Adipocyte (in vitro differentiated cells): ENCODE measurements at regions not wholly inside any gene's neighbourhood (a gene's known extent, or its start where the extent isn't known, plus 50 kb on each side); places are given as distances from the start of the nearest gene placed in this dataset.
"Not testable (repeated sequence)": the region's sequence is repeated elsewhere in the genome, so short reads cannot be mapped to it uniquely, and the experiment has no call there.

Experiments used
- DNase-seq: peaks from one replicate; pipeline ENCODE4 v3.0.0-alpha.2; 2015; ENCODE audit warnings: low read depth
- H3K27me3 ChIP-seq: replicated peaks from 2 replicates; pipeline ENCODE4 v1.7.0; 2013; ENCODE audit warnings: mild to moderate bottlenecking, low read length, moderate library complexity; ENCODE audit not compliant: control insufficient read depth, insufficient read depth
- H3K36me3 ChIP-seq: 2 replicates; pipeline ENCODE4 v1.7.0; 2013; ENCODE audit warnings: low read length, mild to moderate bottlenecking, moderate library complexity; ENCODE audit not compliant: control insufficient read depth, insufficient read depth, severe bottlenecking
- H3K4me1 ChIP-seq: 2 replicates; pipeline ENCODE4 v1.7.0; 2013; ENCODE audit warnings: mild to moderate bottlenecking, low read length, moderate library complexity; ENCODE audit not compliant: control insufficient read depth, insufficient read depth
- H3K4me3 ChIP-seq: 2 replicates; pipeline ENCODE4 v1.7.0; 2013; ENCODE audit warnings: mild to moderate bottlenecking, low read length, moderate library complexity
- H3K9ac ChIP-seq: 2 replicates; pipeline ENCODE4 v1.7.0; 2013; ENCODE audit warnings: mild to moderate bottlenecking, low read length, moderate library complexity
- H3K9me3 ChIP-seq: 2 replicates; pipeline ENCODE4 v1.7.0; 2013; ENCODE audit warnings: mild to moderate bottlenecking, low read length, moderate library complexity; ENCODE audit not compliant: control insufficient read depth

GRCh38 chr20:7171911-7172310 lies 404.4 kb downstream of the BMP2 start:
- Histone ChIP-seq H3K9me3 (peaks cover 5% of the 10 kb centered on the region), H3K4me1 (no peaks in the 10 kb centered on the region), H3K4me3 (no peak overlapping the region), H3K27me3 (no peaks in the 10 kb centered on the region), H3K9ac (no peak overlapping the region), H3K36me3 (no peaks in the 10 kb centered on the region)
- no peak for DNase-seq

GRCh38 chr20:7174554-7174953 lies 407.1 kb downstream of the BMP2 start:
- no peak overlapping the region for H3K4me3 ChIP-seq
- peaks cover 5% of the 10 kb centered on the region for H3K9me3 ChIP-seq
- H3K36me3 ChIP-seq, result no peaks in the 10 kb centered on the region
- H3K4me1 ChIP-seq, result no peaks in the 10 kb centered on the region
- no peak for DNase-seq
- H3K9ac ChIP-seq, result no peak overlapping the region
- no peaks in the 10 kb centered on the region for H3K27me3 ChIP-seq

GRCh38 chr20:7175827-7176226 lies 408.3 kb downstream of the BMP2 start:
- H3K36me3 ChIP-seq, H3K9ac ChIP-seq, DNase-seq, H3K4me3 ChIP-seq, H3K9me3 ChIP-seq, H3K27me3 ChIP-seq, H3K4me1 ChIP-seq: not testable (repeated sequence)

- Histone ChIP-seq H3K9me3 (peaks cover 5% of the 10 kb centered on the region), H3K9ac (no peak overlapping the region), H3K27me3 (no peaks in the 10 kb centered on the region), H3K36me3 (no peaks in the 10 kb centered on the region), H3K4me3 (no peak overlapping the region), H3K4me1 (no peaks in the 10 kb centered on the region)
- DNase-seq, result no peak
Measured at GRCh38 chr20:7178004-7178403, 410.5 kb downstream of the BMP2 start.

- no peak overlapping the region for H3K4me3 ChIP-seq
- no peak overlapping the region for H3K9ac ChIP-seq
- H3K36me3 ChIP-seq, result no peaks in the 10 kb centered on the region
- H3K27me3 ChIP-seq, result no peaks in the 10 kb centered on the region
- no peaks in the 10 kb centered on the region for H3K4me1 ChIP-seq
- H3K9me3 ChIP-seq, result peaks cover 5% of the 10 kb centered on the region
- no peak for DNase-seq
Measured at GRCh38 chr20:7180256-7181045, 413.0 kb downstream of the BMP2 start.

GRCh38 chr20:7189231-7189630 lies 421.7 kb downstream of the BMP2 start:
- H3K9ac ChIP-seq, result no peak overlapping the region
- H3K9me3 ChIP-seq, result no peaks in the 10 kb centered on the region
- no peaks in the 10 kb centered on the region for H3K4me1 ChIP-seq
- H3K36me3 ChIP-seq, result no peaks in the 10 kb centered on the region
- DNase-seq, result no peak
- H3K4me3 ChIP-seq, result no peak overlapping the region
- H3K27me3 ChIP-seq, result no peaks in the 10 kb centered on the region

- no peak for DNase-seq
- H3K27me3 ChIP-seq, result no peaks in the 10 kb centered on the region
- no peak overlapping the region for H3K9ac ChIP-seq
- peaks cover 2% of the 10 kb centered on the region for H3K4me1 ChIP-seq
- no peaks in the 10 kb centered on the region for H3K9me3 ChIP-seq
- H3K36me3 ChIP-seq, result no peaks in the 10 kb centered on the region
- H3K4me3 ChIP-seq, result no peak overlapping the region
Measured at GRCh38 chr20:7193681-7194080, 426.2 kb downstream of the BMP2 start.

GRCh38 chr20:7195704-7196103 lies 428.2 kb downstream of the BMP2 start:
- no peak for DNase-seq
- Histone ChIP-seq H3K9me3 (no peaks in the 10 kb centered on the region), H3K4me1 (peaks cover 2% of the 10 kb centered on the region), H3K4me3 (no peak overlapping the region), H3K36me3 (no peaks in the 10 kb centered on the region), H3K9ac (no peak overlapping the region), H3K27me3 (no peaks in the 10 kb centered on the region)

- Histone ChIP-seq H3K36me3 (no peaks in the 10 kb centered on the region), H3K9me3 (no peaks in the 10 kb centered on the region), H3K27me3 (no peaks in the 10 kb centered on the region), H3K4me1 (peaks cover 2% of the 10 kb centered on the region), H3K9ac (no peak overlapping the region), H3K4me3 (no peak overlapping the region)
- DNase-seq, result no peak
Measured at GRCh38 chr20:7196481-7196880, 429.0 kb downstream of the BMP2 start.

GRCh38 chr20:7199861-7200260 lies 432.4 kb downstream of the BMP2 start:
- no peaks in the 10 kb centered on the region for H3K36me3 ChIP-seq
- H3K27me3 ChIP-seq, result no peaks in the 10 kb centered on the region
- H3K4me1 ChIP-seq, result peaks cover 2% of the 10 kb centered on the region
- H3K9ac ChIP-seq, result no peak overlapping the region
- no peaks in the 10 kb centered on the region for H3K9me3 ChIP-seq
- no peak for DNase-seq
- no peak overlapping the region for H3K4me3 ChIP-seq

- no peaks in the 10 kb centered on the region for H3K36me3 ChIP-seq
- H3K4me1 ChIP-seq, result no peaks in the 10 kb centered on the region
- peaks cover 5% of the 10 kb centered on the region for H3K9me3 ChIP-seq
- no peak for DNase-seq
- H3K4me3 ChIP-seq, result no peak overlapping the region
- H3K27me3 ChIP-seq, result no peaks in the 10 kb centered on the region
- H3K9ac ChIP-seq, result no peak overlapping the region
Measured at GRCh38 chr20:7207186-7207798, 439.8 kb downstream of the BMP2 start.
